Parathyroid adenoma (tissue), 2 donors: ENCODE measurements at regions not wholly inside any gene's neighbourhood (a gene's known extent, or its start where the extent isn't known, plus 50 kb on each side); places are given as distances from the start of the nearest gene placed in this dataset.

Experiments
- H2AFZ ChIP-seq: fragments of 300-600 bp; sonication (generic); one replicate; pipeline ENCODE4 v1.7.0; 2017; ENCODE audit warnings: antibody characterized with exemption, mild to moderate bottlenecking
- H3K27ac ChIP-seq: fragments of 300-600 bp; sonication (generic); one replicate; pipeline ENCODE4 v1.7.0; 2017
- H3K27me3 ChIP-seq: fragments of 300-600 bp; sonication (generic); one replicate; pipeline ENCODE4 v1.7.0; 2017; ENCODE audit warnings: low read length; ENCODE audit not compliant: control insufficient read depth, insufficient read depth
- H3K36me3 ChIP-seq: fragments of 300-600 bp; sonication (generic); one replicate; pipeline ENCODE4 v1.7.0; 2017; ENCODE audit warnings: low read length; ENCODE audit not compliant: control insufficient read depth, insufficient read depth
- H3K4me1 ChIP-seq: fragments of 300-600 bp; sonication (generic); one replicate; pipeline ENCODE4 v1.7.0; 2017; ENCODE audit warnings: control low read depth
- H3K4me2 ChIP-seq: fragments of 300-600 bp; sonication (generic); one replicate; pipeline ENCODE4 v1.7.0; 2017; ENCODE audit warnings: low read length
- H3K4me3 ChIP-seq: fragments of 300-600 bp; sonication (generic); one replicate; pipeline ENCODE4 v1.7.0; 2017; ENCODE audit warnings: low read depth, low read length
- H3K79me2 ChIP-seq: fragments of 300-600 bp; sonication (generic); one replicate; pipeline ENCODE4 v1.7.0; 2017; ENCODE audit warnings: control low read depth
- H3K9ac ChIP-seq: fragments of 300-600 bp; sonication (generic); one replicate; pipeline ENCODE4 v1.7.0; 2017; ENCODE audit warnings: mild to moderate bottlenecking
- H3K9me3 ChIP-seq: fragments of 300-600 bp; sonication (generic); one replicate; pipeline ENCODE4 v1.7.0; 2017; ENCODE audit warnings: low read length; ENCODE audit not compliant: control insufficient read depth
- CTCF ChIP-seq: fragments of 300-600 bp; sonication (generic); IDR thresholded peaks from one replicate; pipeline ENCODE4 v1.7.0; 2017; ENCODE audit warnings: antibody characterized with exemption, mild to moderate bottlenecking
- donor health status: primary hyperparathyroidism.

GRCh38 chr18:5603153-5603552 is 59.4 kb upstream of the EPB41L3 start:
- Histone ChIP-seq H2AFZ (no peak overlapping the region), H3K79me2 (peaks cover 5% of the 10 kb centered on the region), H3K4me2 (no peak overlapping the region), H3K4me1 (peaks cover 7% of the 10 kb centered on the region), H3K27ac (no peak overlapping the region), H3K4me3 (no peak overlapping the region), H3K27me3 (no peaks in the 10 kb centered on the region), H3K36me3 (no peaks in the 10 kb centered on the region), H3K9ac (no peak overlapping the region), H3K9me3 (no peaks in the 10 kb centered on the region)
- no peak for TF ChIP-seq CTCF

GRCh38 chr18:5601188-5601624 is 57.4 kb upstream of the EPB41L3 start:
- no peak overlapping the region for H3K27ac ChIP-seq
- H3K27me3 ChIP-seq: no peaks in the 10 kb centered on the region
- H3K36me3 ChIP-seq: no peaks in the 10 kb centered on the region
- no peak overlapping the region for H3K9ac ChIP-seq
- H3K9me3 ChIP-seq: no peaks in the 10 kb centered on the region
- H3K4me2 ChIP-seq: no peak overlapping the region
- H2AFZ ChIP-seq: peak overlapping the region; percentile 1
- peaks cover 5% of the 10 kb centered on the region for H3K79me2 ChIP-seq
- H3K4me3 ChIP-seq: no peak overlapping the region
- no peak for TF ChIP-seq CTCF
- peaks cover 7% of the 10 kb centered on the region for H3K4me1 ChIP-seq

GRCh38 chr18:5600378-5601071 is 56.7 kb upstream of the EPB41L3 start:
- Histone ChIP-seq H3K36me3 (no peaks in the 10 kb centered on the region), H3K27me3 (no peaks in the 10 kb centered on the region), H3K4me2 (no peak overlapping the region), H2AFZ (peak overlapping the region; percentile 1), H3K4me1 (peaks cover 7% of the 10 kb centered on the region), H3K79me2 (peaks cover 5% of the 10 kb centered on the region), H3K9me3 (no peaks in the 10 kb centered on the region), H3K9ac (no peak overlapping the region), H3K27ac (no peak overlapping the region), H3K4me3 (no peak overlapping the region)
- peak; percentile 70 for TF ChIP-seq CTCF

- Histone ChIP-seq H3K9me3 (no peaks in the 10 kb centered on the region), H3K27ac (no peak overlapping the region), H3K9ac (no peak overlapping the region), H3K79me2 (peaks cover 5% of the 10 kb centered on the region), H3K27me3 (no peaks in the 10 kb centered on the region), H2AFZ (no peak overlapping the region), H3K4me1 (peaks cover 7% of the 10 kb centered on the region), H3K4me3 (no peak overlapping the region), H3K36me3 (no peaks in the 10 kb centered on the region), H3K4me2 (no peak overlapping the region)
- TF ChIP-seq CTCF: no peak
These were observed 52.8 kb upstream of the EPB41L3 start for GRCh38 chr18:5596585-5596984.
